Breast epithelium (tissue), 4 donors: ENCODE measurements at regions not wholly inside any gene's neighbourhood (a gene's known extent, or its start where the extent isn't known, plus 50 kb on each side); places are given as distances from the start of the nearest gene placed in this dataset.

Source experiments
- DNase-seq, 2 donors: peaks; one replicate each; pipeline ENCODE4 v3.0.0-alpha.2; 2019; ENCODE audit warnings: low spot score in 2 of 2
- H3K27ac ChIP-seq, 2 donors: fragments of 200-600 bp; sonication (generic) in 1 of 2; one replicate each; pipeline ENCODE4 v1.5.1; 2016 to 2019; ENCODE audit warnings: mild to moderate bottlenecking in 1 of 2
- H3K27me3 ChIP-seq, 2 donors: fragments of 200-600 bp; sonication (generic) in 1 of 2; one replicate each; pipeline versions ENCODE4 v1.5.1 to v1.6.0; 2017 to 2019; ENCODE audit warnings: control low read depth in 1 of 2, mild to moderate bottlenecking in 1 of 2
- H3K36me3 ChIP-seq: fragments of 200-600 bp; one replicate; pipeline ENCODE4 v1.5.1; 2019
- H3K4me1 ChIP-seq, 2 donors: fragments of 200-600 bp; sonication (generic); one replicate each; pipeline ENCODE4 v1.5.1; 2016 to 2019; ENCODE audit warnings: control low read depth in 1 of 2
- H3K4me3 ChIP-seq, 3 donors: fragments of 200-600 bp; sonication (generic); 1 replicate in 2 of 3; 2 replicates in 1 of 3; pipeline ENCODE4 v1.5.1; 2016 to 2019; ENCODE audit warnings: mild to moderate bottlenecking in 3 of 3, moderate library complexity in 2 of 3
- H3K9me3 ChIP-seq, 2 donors: fragments of 200-600 bp; sonication (generic) in 1 of 2; one replicate each; pipeline ENCODE4 v1.5.1; 2016 to 2019; ENCODE audit warnings: control low read depth in 1 of 2
- CTCF ChIP-seq, 3 donors: fragments of 450-650 bp; IDR thresholded peaks; one replicate each; pipeline ENCODE4 v1.5.1; 2016 to 2017; ENCODE audit warnings: antibody characterized with exemption in 3 of 3, mild to moderate bottlenecking in 3 of 3, moderate library complexity in 3 of 3
- POLR2A ChIP-seq: fragments of 450-650 bp; IDR thresholded peaks from one replicate; pipeline ENCODE4 v1.6.1; 2016; ENCODE audit warnings: antibody characterized with exemption, mild to moderate bottlenecking, moderate library complexity
- POLR2AphosphoS5 ChIP-seq, 3 donors: sonication (generic); formaldehyde crosslinking; IDR thresholded peaks; one replicate each; pipeline ENCODE4 v1.6.1; 2017; ENCODE audit warnings: antibody characterized with exemption in 3 of 3
- intact Hi-C: fragments of 100-400 bp; cut with DNase I; formaldehyde crosslinking; loops from one replicate; pipeline ENCODE4 v1.15.1; 2023; ENCODE audit warnings: low total_unique reads

- intact Hi-C loops: no loop called here
- no peak overlapping the region for H3K27ac ChIP-seq
- no peak overlapping the region for H3K4me3 ChIP-seq
- TF ChIP-seq CTCF (IDR thresholded peaks at IDR 0.05) (no peak), POLR2AphosphoS5 (IDR thresholded peaks at IDR 0.05) (no peak), POLR2A (no peak)
- no peaks in the 10 kb centered on the region for H3K9me3 ChIP-seq
- H3K4me1 ChIP-seq: no peaks in the 10 kb centered on the region
- no peaks in the 10 kb centered on the region for H3K27me3 ChIP-seq
- no peaks in the 10 kb centered on the region for H3K36me3 ChIP-seq
- DNase-seq: no peak
These were observed 313.4 kb downstream of the CASP12 start for GRCh38 chr11:104584823-104585222.

DNA sequence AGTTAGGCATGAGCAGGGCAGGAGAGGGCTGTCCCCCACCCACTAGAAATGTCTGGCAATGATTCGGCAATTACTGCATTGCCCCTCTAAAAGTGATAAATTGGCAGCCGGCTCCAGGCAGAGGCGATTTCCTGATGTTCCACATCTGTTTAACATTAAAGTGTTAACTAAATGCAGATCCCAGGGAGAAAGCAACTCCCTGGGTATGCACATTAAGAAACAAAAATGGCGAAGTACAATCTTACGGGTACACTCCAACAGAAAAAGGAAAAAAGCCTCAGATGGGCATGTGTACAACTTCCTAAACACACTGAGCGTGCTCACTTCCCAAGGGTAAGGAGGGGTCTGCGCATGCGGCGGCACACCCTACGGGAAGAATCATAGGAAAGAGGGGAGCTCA is 314.4 kb downstream of the CASP12 start:
- intact Hi-C loops: no loop called here
- Histone ChIP-seq H3K27ac (no peak overlapping the region), H3K4me1 (no peaks in the 10 kb centered on the region), H3K36me3 (no peaks in the 10 kb centered on the region), H3K9me3 (no peaks in the 10 kb centered on the region), H3K27me3 (no peaks in the 10 kb centered on the region), H3K4me3 (no peak overlapping the region)
- DNase-seq: no peak
- no peak for TF ChIP-seq CTCF (IDR thresholded peaks at IDR 0.05)

DNA sequence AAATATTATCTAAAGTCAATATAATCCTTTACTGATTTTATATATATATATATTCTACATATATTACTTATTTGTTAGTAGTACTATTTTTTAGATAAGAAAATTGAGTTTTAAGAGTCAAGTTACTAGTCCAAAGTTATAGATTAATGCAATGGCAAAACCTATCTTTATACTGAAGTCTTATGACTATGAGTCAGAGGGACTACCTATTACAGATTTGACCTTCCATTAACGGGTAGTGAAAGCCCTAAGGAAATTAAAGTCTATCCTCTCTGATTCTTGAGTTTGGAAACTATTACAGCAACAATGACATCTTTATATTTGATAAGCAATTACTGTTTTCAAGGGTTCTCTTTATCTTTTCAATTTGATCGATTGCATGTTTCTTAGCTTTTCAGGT is 315.8 kb downstream of the CASP12 start:
- Histone ChIP-seq H3K27me3 (no peaks in the 10 kb centered on the region), H3K9me3 (no peaks in the 10 kb centered on the region), H3K36me3 (no peaks in the 10 kb centered on the region), H3K4me3 (no peak overlapping the region), H3K4me1 (no peaks in the 10 kb centered on the region), H3K27ac (no peak overlapping the region)
- intact Hi-C loops: no loop called here
- no peak for TF ChIP-seq POLR2A
- no peak for DNase-seq

DNA sequence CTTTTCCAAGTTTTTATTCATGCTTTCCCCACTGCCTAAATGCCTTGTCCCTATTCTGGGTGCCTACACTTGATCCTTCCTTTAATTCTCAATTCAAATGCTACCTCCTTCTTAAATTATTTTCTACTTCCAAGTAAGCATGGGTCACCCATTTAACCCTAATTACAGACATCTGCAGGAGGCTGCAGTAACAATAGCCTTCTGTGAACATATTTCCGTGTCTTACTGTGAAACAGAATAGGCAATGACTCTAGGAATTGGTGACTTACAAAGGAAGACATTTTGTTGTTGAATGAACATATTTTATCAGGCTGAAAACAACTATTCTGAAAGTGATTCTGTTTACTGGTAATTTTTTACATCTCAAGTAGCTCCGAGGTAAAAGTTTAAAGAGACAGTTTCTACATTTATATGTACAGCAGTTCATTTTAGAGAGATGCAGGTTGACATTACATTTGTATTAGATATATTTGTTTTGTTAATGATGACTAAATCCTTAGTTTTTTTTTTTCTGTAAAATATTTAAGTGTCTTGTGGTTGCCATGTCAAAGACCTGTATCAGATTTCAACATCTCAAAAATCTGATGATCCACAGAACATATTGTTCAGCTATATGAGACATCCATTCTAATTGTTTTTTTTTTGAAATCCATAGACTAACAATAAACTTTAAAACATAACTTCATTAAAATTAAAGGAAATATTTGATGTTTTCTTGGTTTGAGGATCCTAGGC is 316.8 kb downstream of the CASP12 start:
- no peak for DNase-seq
- H3K9me3 ChIP-seq: no peaks in the 10 kb centered on the region
- H3K27ac ChIP-seq: no peak overlapping the region
- H3K4me1 ChIP-seq: no peaks in the 10 kb centered on the region
- no peaks in the 10 kb centered on the region for H3K36me3 ChIP-seq
- no peak overlapping the region for H3K4me3 ChIP-seq
- TF ChIP-seq POLR2AphosphoS5 (IDR thresholded peaks at IDR 0.05) (no peak), POLR2A (no peak), CTCF (IDR thresholded peaks at IDR 0.05) (no peak)
- intact Hi-C loops: no loop called here
- no peaks in the 10 kb centered on the region for H3K27me3 ChIP-seq

DNA sequence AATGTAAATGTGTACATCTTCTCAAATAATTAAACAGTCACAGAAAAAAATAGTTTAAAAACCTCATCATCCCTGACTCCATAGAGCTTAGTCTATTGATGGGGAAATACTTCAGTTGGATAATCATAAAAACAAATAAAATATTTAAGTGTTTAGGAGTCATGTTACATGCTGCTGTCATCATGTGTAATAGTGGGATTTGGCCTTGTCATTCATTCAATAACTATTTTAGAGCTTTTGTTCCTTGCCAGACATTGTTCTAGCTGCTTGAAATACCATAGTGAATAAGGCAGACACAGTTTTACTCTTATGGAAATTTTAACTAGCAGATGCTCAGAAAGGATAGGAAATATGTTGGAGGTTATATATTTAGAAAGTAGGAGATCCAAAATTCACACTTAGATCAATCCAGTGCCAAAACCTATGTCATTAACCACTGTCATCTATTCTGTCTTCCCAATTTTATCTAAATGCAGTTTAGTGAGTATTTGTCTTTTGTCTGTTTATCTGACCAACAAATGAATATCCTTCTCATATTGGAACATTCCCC is 324.7 kb downstream of the CASP12 start:
- Histone ChIP-seq H3K36me3 (no peaks in the 10 kb centered on the region), H3K27me3 (no peaks in the 10 kb centered on the region), H3K9me3 (peaks cover 0 to 6% of the 10 kb centered on the region in 2 donors), H3K4me3 (no peak overlapping the region), H3K4me1 (no peaks in the 10 kb centered on the region), H3K27ac (no peak overlapping the region)
- DNase-seq: no peak
- intact Hi-C loops: no loop called here
- TF ChIP-seq POLR2A (no peak), CTCF (IDR thresholded peaks at IDR 0.05) (no peak), POLR2AphosphoS5 (IDR thresholded peaks at IDR 0.05) (no peak)
